HG02588 (cell line): ENCODE measurements at regions not wholly inside any gene's neighbourhood (a gene's known extent, or its start where the extent isn't known, plus 50 kb on each side); places are given as distances from the start of the nearest gene placed in this dataset.
A peak's percentile ranks its signal among the peaks of the same experiment; 100 is the strongest.

Experiments
- ATAC-seq: cut with Tn5 transposase; IDR thresholded peaks from one replicate; pipeline ENCODE4 v1.9.1; 2021; ENCODE audit warnings: mild to moderate bottlenecking, moderate library complexity; ENCODE audit not compliant: unreplicated experiment

- ATAC-seq, result no peak
These were observed 1132.4 kb upstream of the B3GALT2 start for GRCh38 chr1:194318790-194319280.

- no peak for ATAC-seq
These were observed 1123.3 kb upstream of the B3GALT2 start for GRCh38 chr1:194309697-194310096.

- ATAC-seq, result no peak
These were observed 1122.9 kb upstream of the B3GALT2 start for GRCh38 chr1:194309269-194309668.

- ATAC-seq, result no peak
These were observed 1114.4 kb upstream of the B3GALT2 start for GRCh38 chr1:194300776-194301175.

GRCh38 chr1:194300340-194300739 is 1113.9 kb upstream of the B3GALT2 start:
- ATAC-seq, result no peak

- no peak for ATAC-seq
These were observed 1111.7 kb upstream of the B3GALT2 start for GRCh38 chr1:194298007-194298598.

- no peak for ATAC-seq
These were observed 1110.7 kb upstream of the B3GALT2 start for GRCh38 chr1:194297094-194297493.

GRCh38 chr1:194296201-194296600 is 1109.8 kb upstream of the B3GALT2 start:
- no peak for ATAC-seq

GRCh38 chr1:194295685-194296084 is 1109.3 kb upstream of the B3GALT2 start:
- peak; percentile 91 for ATAC-seq

GRCh38 chr1:194293851-194294405 is 1107.5 kb upstream of the B3GALT2 start:
- no peak for ATAC-seq

GRCh38 chr1:194292966-194293365 is 1106.6 kb upstream of the B3GALT2 start:
- no peak for ATAC-seq

GRCh38 chr1:194289569-194290266 is 1103.3 kb upstream of the B3GALT2 start:
- ATAC-seq, result peak; percentile 98

GRCh38 chr1:194288238-194288637 is 1101.8 kb upstream of the B3GALT2 start:
- no peak for ATAC-seq

GRCh38 chr1:194281376-194281775 is 1095.0 kb upstream of the B3GALT2 start:
- ATAC-seq, result no peak

- ATAC-seq, result no peak
These were observed 1094.0 kb upstream of the B3GALT2 start for GRCh38 chr1:194280463-194280862.

GRCh38 chr1:194279975-194280374 is 1093.6 kb upstream of the B3GALT2 start:
- ATAC-seq, result peak; percentile 72

- peak; percentile 58 for ATAC-seq
These were observed 1091.5 kb upstream of the B3GALT2 start for GRCh38 chr1:194277927-194278326.

- ATAC-seq, result no peak
These were observed 1087.2 kb upstream of the B3GALT2 start for GRCh38 chr1:194273660-194274059.

- ATAC-seq, result no peak
These were observed 1082.4 kb upstream of the B3GALT2 start for GRCh38 chr1:194268839-194269238.

GRCh38 chr1:194267021-194267420 is 1080.6 kb upstream of the B3GALT2 start:
- no peak for ATAC-seq

- ATAC-seq, result no peak
These were observed 1069.6 kb upstream of the B3GALT2 start for GRCh38 chr1:194256010-194256409.

GRCh38 chr1:194252199-194252598 is 1065.8 kb upstream of the B3GALT2 start:
- ATAC-seq, result no peak
